ENCODE measurements at regions not wholly inside any gene's neighbourhood (a gene's known extent, or its start where the extent isn't known, plus 50 kb on each side); places are given as distances from the start of the nearest gene placed in this dataset.

GRCh38 chr3:187850258-187850921, 105.1 kb upstream of the BCL6 start:
- in situ Hi-C loops (cut with MboI; ENCODE audit: low sequenced_read_pairs) (no loop called here), dilution Hi-C loops (cut with HindIII; ENCODE audit: low sequenced_read_pairs, unreplicated experiment) (no loop called here), intact Hi-C loops (cut with micrococcal nuclease) (no loop called here)
- H3K9me1 ChIP-seq (ENCODE audit: insufficient read depth, low read length), result peaks cover 7% of the 10 kb centered on the region
- H3K23ac ChIP-seq (ENCODE audit: low read depth, low read length), result no peak overlapping the region
- no peak overlapping the region for H3K27ac ChIP-seq (ENCODE audit: insufficient read depth, low read length)
- no peak overlapping the region for H2BK20ac ChIP-seq (ENCODE audit: low read depth, low read length)
- H3K56ac ChIP-seq (ENCODE audit: extremely low read depth, insufficient read depth, low read length), result no peak overlapping the region
- H4K20me1 ChIP-seq (ENCODE audit: insufficient read depth, low read length), result no peaks in the 10 kb centered on the region
- H4K91ac ChIP-seq (ENCODE audit: insufficient read depth, low read depth, low read length), result no peak overlapping the region
- H3K4me3 ChIP-seq (ENCODE audit: insufficient read depth, low read depth, low read length), result no peak overlapping the region
- no peak overlapping the region for H4K5ac ChIP-seq (ENCODE audit: low read depth, low read length)
- POLR2A ChIA-PET (ENCODE audit: unreplicated experiment), result no interaction called here
- H2BK5ac ChIP-seq (ENCODE audit: low read depth, low read length, poor library complexity, severe bottlenecking), result no peak overlapping the region
- no peak overlapping the region for H4K8ac ChIP-seq (ENCODE audit: low read depth in 2 of 2, low read length in 2 of 2)
- 0 out of 2 replicates have a peak, but pooled peaks cover 4% of the 10 kb centered on the region for H3K9me3 ChIP-seq (ENCODE audit: control insufficient read depth, insufficient read depth, low read length)
- peaks cover 3% of the 10 kb centered on the region for H3K27me3 ChIP-seq (ENCODE audit: control insufficient read depth, insufficient read depth, low read length)
- no peak overlapping the region for H2AFZ ChIP-seq (replicated peaks; ENCODE audit: low read length, poor library complexity)
- WGBS, 2 experiments (ENCODE audit: extremely low coverage in 2 of 2, insufficient read length in 1 of 2), result no CpG with 5 or more reads among the region's 4 CpGs
- H3K4me2 ChIP-seq (ENCODE audit: low read depth, low read length), result no peak overlapping the region
- H3K14ac ChIP-seq (replicated peaks; ENCODE audit: low read depth, low read length), result no peak overlapping the region
- no peak overlapping the region for H2AK9ac ChIP-seq (replicated peaks; ENCODE audit: low read depth, low read length, poor library complexity)
- no peak overlapping the region for H3K18ac ChIP-seq (ENCODE audit: low read depth, low read length)
- no peaks in the 10 kb centered on the region for H3K36me3 ChIP-seq (ENCODE audit: control insufficient read depth, insufficient read depth, low read length)
- no peak overlapping the region for H3K4ac ChIP-seq (ENCODE audit: low read depth, low read length)
- no peak overlapping the region for H2BK15ac ChIP-seq (ENCODE audit: low read depth, low read length)
- H2BK120ac ChIP-seq (ENCODE audit: low read depth, low read length), result no peak overlapping the region
- BruUV-seq (replicated peaks), result no TSS peak
- no peak for ATAC-seq (ENCODE audit: low read depth)
- H3K79me1 ChIP-seq (ENCODE audit: low read depth in 1 of 2, low read length in 2 of 2), result no peaks in the 10 kb centered on the region
- H3K4me1 ChIP-seq (ENCODE audit: control insufficient read depth, insufficient read depth, low read length), result peaks cover 7% of the 10 kb centered on the region
- TF ChIP-seq CEBPB (IDR thresholded peaks at IDR 0.05; ENCODE audit: low read depth, low read length), result no peak
- H3K9ac ChIP-seq (ENCODE audit: low read depth, low read length), result no peak overlapping the region
- CTCF ChIA-PET, result no interaction called here
- DNase-seq, result no peak
- no peak overlapping the region for H2AK5ac ChIP-seq (ENCODE audit: low read depth, low read length)

Data from IMR-90 (cell line).